H1 (cell line): ENCODE measurements at regions not wholly inside any gene's neighbourhood (a gene's known extent, or its start where the extent isn't known, plus 50 kb on each side); places are given as distances from the start of the nearest gene placed in this dataset.

ENCODE experiments used
- CTCF ChIA-PET: fragments of 300-600 bp; sonication (Branson Sonifier 250); formaldehyde crosslinking; loops from one replicate; lab custom pipeline; 2021; ENCODE audit not compliant: partially characterized antibody; lab: Charles Lee
- POLR2A ChIA-PET: fragments of 300-600 bp; sonication (Branson Sonifier 250); formaldehyde crosslinking; loops from one replicate; lab custom pipeline; 2021; ENCODE audit warnings: inconsistent platforms; ENCODE audit not compliant: partially characterized antibody; lab: Charles Lee
- DNase-seq, 2 experiments: peaks; one replicate each; pipeline versions ENCODE4 v3.0.0 to v3.0.0-alpha.2; 2010 to 2022; ENCODE audit warnings: low spot score in 2 of 2, low read depth in 1 of 2, mixed read lengths in 1 of 2
- FAIRE-seq: peaks from 2 replicates; lab custom pipeline; 2011; peaks lifted over from hg19 to GRCh38; lab: Jason Lieb, UNC
- H2AFZ ChIP-seq: 2 replicates; pipeline ENCODE4 v1.8.1; 2012; ENCODE audit warnings: low read length, inconsistent platforms
- H2AK5ac ChIP-seq: 2 replicates; pipeline ENCODE4 v1.6.1; 2013; ENCODE audit warnings: low read depth, low read length
- H2BK120ac ChIP-seq: replicated peaks from 2 replicates; pipeline ENCODE3; 2013; ENCODE audit warnings: low read depth, low read length, inconsistent platforms
- H2BK12ac ChIP-seq: 2 replicates; pipeline ENCODE4 v1.6.1; 2013; ENCODE audit warnings: low read depth, low read length
- H2BK15ac ChIP-seq: 2 replicates; pipeline ENCODE4 v1.6.1; 2013; ENCODE audit warnings: low read length
- H2BK20ac ChIP-seq: 2 replicates; pipeline ENCODE4 v1.6.1; 2013; ENCODE audit warnings: low read length
- H2BK5ac ChIP-seq: 2 replicates; pipeline ENCODE4 v1.6.1; 2013; ENCODE audit warnings: low read depth, low read length
- H3K14ac ChIP-seq: 2 replicates; pipeline ENCODE4 v1.6.1; 2013; ENCODE audit warnings: inconsistent platforms; ENCODE audit not compliant: insufficient read length
- H3K18ac ChIP-seq: 2 replicates; pipeline ENCODE4 v1.6.1; 2013; ENCODE audit warnings: low read length; ENCODE audit errors: extremely low read depth
- H3K23ac ChIP-seq: 2 replicates; pipeline ENCODE4 v1.6.1; 2013; ENCODE audit warnings: inconsistent platforms; ENCODE audit not compliant: insufficient read length
- H3K23me2 ChIP-seq: 2 replicates; pipeline ENCODE4 v1.6.1; 2013; ENCODE audit warnings: low read depth, low read length
- H3K27ac ChIP-seq: 2 replicates; pipeline ENCODE4 v1.6.1; 2011; ENCODE audit warnings: low read depth, low read length, inconsistent platforms
- H3K27me3 ChIP-seq, 4 experiments: replicated peaks in 1 of 4; 1 replicate in 1 of 4; 2 replicates in 3 of 4; pipeline versions ENCODE4 v1.6.1 to v1.8.1; 2011 to 2013; ENCODE audit warnings: low read length in 3 of 4, mild to moderate bottlenecking in 3 of 4, inconsistent platforms in 2 of 4, mixed read lengths in 2 of 4, moderate library complexity in 1 of 4; ENCODE audit not compliant: control insufficient read depth in 3 of 4, insufficient read depth in 3 of 4; ENCODE audit errors: extremely low read depth in 1 of 4
- H3K36me3 ChIP-seq, 4 experiments: 2 replicates each; pipeline versions ENCODE4 v1.6.1 to v1.8.1; 2011 to 2013; ENCODE audit warnings: mild to moderate bottlenecking in 4 of 4, low read length in 3 of 4, moderate library complexity in 2 of 4, control low read depth in 1 of 4, inconsistent platforms in 1 of 4; ENCODE audit not compliant: insufficient read depth in 4 of 4, control insufficient read depth in 2 of 4
- H3K4ac ChIP-seq: replicated peaks from 2 replicates; pipeline ENCODE3; 2013; ENCODE audit warnings: low read length, low read depth, mixed read lengths, inconsistent platforms; ENCODE audit not compliant: insufficient read length
- H3K4me1 ChIP-seq, 4 experiments: replicated peaks in 1 of 4; 1 replicate in 1 of 4; 2 replicates in 3 of 4; pipeline versions ENCODE4 v1.6.1 to v1.8.1; 2011 to 2013; ENCODE audit warnings: low read length in 3 of 4, inconsistent platforms in 2 of 4, mixed read lengths in 1 of 4; ENCODE audit not compliant: insufficient read depth in 4 of 4, control insufficient read depth in 3 of 4
- H3K4me2 ChIP-seq, 2 experiments: 2 replicates each; pipeline versions ENCODE4 v1.6.1 to v1.8.1; 2011 to 2013; ENCODE audit warnings: low read depth in 2 of 2, low read length in 2 of 2, control low read depth in 1 of 2, inconsistent platforms in 1 of 2, mild to moderate bottlenecking in 1 of 2; ENCODE audit not compliant: insufficient read depth in 1 of 2
- H3K4me3 ChIP-seq, 4 experiments: fragments of 200-600, 300-600 bp in 1 of 4; sonication (generic), shearing (Covaris generic), sonication (Bioruptor Twin) in 1 of 4; 2 replicates each; pipeline versions ENCODE4 v1.5.1 to v1.8.1; 2011 to 2016; ENCODE audit warnings: low read length in 4 of 4, low read depth in 3 of 4, control low read depth in 2 of 4, inconsistent platforms in 2 of 4, mild to moderate bottlenecking in 2 of 4, mixed read lengths in 1 of 4, moderate library complexity in 1 of 4; ENCODE audit not compliant: insufficient read depth in 2 of 4; ENCODE audit errors: extremely low read depth in 1 of 4
- H3K56ac ChIP-seq: replicated peaks from 2 replicates; pipeline ENCODE3; 2013; ENCODE audit warnings: low read depth, mild to moderate bottlenecking, mixed read lengths, low read length, inconsistent platforms; ENCODE audit not compliant: insufficient read length
- H3K79me1 ChIP-seq: 2 replicates; pipeline ENCODE4 v1.6.1; 2013; ENCODE audit warnings: low read depth, low read length, control low read depth
- H3K79me2 ChIP-seq, 2 experiments: 2 replicates each; pipeline versions ENCODE4 v1.6.1 to v1.8.1; 2012 to 2013; ENCODE audit warnings: low read length in 2 of 2, mild to moderate bottlenecking in 2 of 2, inconsistent platforms in 1 of 2; ENCODE audit not compliant: insufficient read depth in 2 of 2, control insufficient read depth in 1 of 2
- H3K9ac ChIP-seq, 4 experiments: replicated peaks in 1 of 4; 1 replicate in 1 of 4; 2 replicates in 3 of 4; pipeline versions ENCODE4 v1.6.1 to v1.8.1; 2011 to 2013; ENCODE audit warnings: low read depth in 3 of 4, low read length in 3 of 4, control low read depth in 2 of 4, mild to moderate bottlenecking in 2 of 4, moderate library complexity in 2 of 4, inconsistent platforms in 1 of 4; ENCODE audit errors: extremely low read depth in 1 of 4
- H3K9me3 ChIP-seq, 2 experiments: 2 replicates each; pipeline versions ENCODE4 v1.6.1 to v1.8.1; 2012 to 2013; ENCODE audit warnings: mild to moderate bottlenecking in 2 of 2, moderate library complexity in 2 of 2, control low read depth in 1 of 2, inconsistent platforms in 1 of 2, low read depth in 1 of 2, low read length in 1 of 2, mixed read lengths in 1 of 2; ENCODE audit not compliant: insufficient read depth in 2 of 2
- H4K20me1 ChIP-seq, 2 experiments: replicated peaks in 1 of 2; 2 replicates each; pipeline versions ENCODE3 to v1.8.1; 2011 to 2013; ENCODE audit warnings: inconsistent platforms in 2 of 2, low read length in 2 of 2, mild to moderate bottlenecking in 1 of 2; ENCODE audit not compliant: insufficient read depth in 2 of 2, control insufficient read depth in 1 of 2
- H4K5ac ChIP-seq: 2 replicates; pipeline ENCODE4 v1.6.1; 2013; ENCODE audit warnings: low read length, low read depth, mixed read lengths, inconsistent platforms; ENCODE audit not compliant: insufficient read length
- H4K8ac ChIP-seq: 2 replicates; pipeline ENCODE4 v1.8.0; 2013; ENCODE audit warnings: mild to moderate bottlenecking, moderate library complexity, low read length, inconsistent platforms; ENCODE audit not compliant: insufficient read depth; ENCODE audit errors: extremely low read depth
- H4K91ac ChIP-seq: replicated peaks from 2 replicates; pipeline ENCODE3; 2013; ENCODE audit warnings: low read length, mixed read lengths, inconsistent platforms; ENCODE audit not compliant: insufficient read length
- EZH2 ChIP-seq: fragments of 200-600 bp; sonication (generic); IDR thresholded peaks from 2 replicates; pipeline ENCODE4 v1.7.1; 2012; ENCODE audit warnings: low read depth, mild to moderate bottlenecking, moderate library complexity, low read length, inconsistent platforms; ENCODE audit not compliant: severe bottlenecking
- GTF2F1 ChIP-seq: IDR thresholded peaks from 2 replicates; pipeline ENCODE4 v1.6.1; 2012; ENCODE audit warnings: low read depth, low read length, improper control_type of control experiment, borderline replicate concordance
- HDAC2 ChIP-seq, 2 experiments: fragments of 300-600 bp in 1 of 2; sonication (generic) in 1 of 2; IDR thresholded peaks; 2 replicates each; pipeline ENCODE4 v1.6.1; 2011 to 2012; ENCODE audit warnings: low read depth in 2 of 2, low read length in 2 of 2, mild to moderate bottlenecking in 2 of 2, moderate library complexity in 2 of 2, borderline replicate concordance in 1 of 2, inconsistent platforms in 1 of 2
- POU5F1 ChIP-seq: IDR thresholded peaks from 2 replicates; pipeline ENCODE4 v1.6.1; 2011; ENCODE audit warnings: low read depth, mild to moderate bottlenecking, low read length, moderate library complexity
- SIX5 ChIP-seq: IDR thresholded peaks from 2 replicates; pipeline ENCODE4 v1.6.1; 2011; ENCODE audit warnings: mild to moderate bottlenecking, low read depth, low read length
- WGBS, 2 experiments: shearing (Covaris generic) in 1 of 2; methylation state at CpG; one replicate each; pipeline versions ENCODE4 v1.1.6 to v1.1.7; 2013 to 2015; ENCODE audit warnings: low lambda C conversion rate in 2 of 2, mixed read lengths in 2 of 2, inconsistent platforms in 1 of 2, low coverage in 1 of 2, missing lambda C conversion rate in 1 of 2; ENCODE audit not compliant: insufficient replicate concordance in 2 of 2, insufficient coverage in 1 of 2, insufficient read length in 1 of 2; ENCODE audit errors: extremely low coverage in 1 of 2, missing lambda C conversion rate in 1 of 2; 5-methylcytosine and 5-hydroxymethylcytosine counted together
- TF ChIP-seq, protein P1 (sequence below), 3 experiments: IDR thresholded peaks; 1 replicate in 2 of 3; 2 replicates in 1 of 3; pipeline versions ENCODE4 v1.5.1 to v1.6.1; 2011; ENCODE audit warnings: low read length in 3 of 3, mild to moderate bottlenecking in 3 of 3, inconsistent platforms in 2 of 3, low read depth in 1 of 3, moderate library complexity in 1 of 3; ENCODE audit not compliant: insufficient read depth in 1 of 3; ENCODE audit errors: control extremely low read depth in 1 of 3

DNA sequence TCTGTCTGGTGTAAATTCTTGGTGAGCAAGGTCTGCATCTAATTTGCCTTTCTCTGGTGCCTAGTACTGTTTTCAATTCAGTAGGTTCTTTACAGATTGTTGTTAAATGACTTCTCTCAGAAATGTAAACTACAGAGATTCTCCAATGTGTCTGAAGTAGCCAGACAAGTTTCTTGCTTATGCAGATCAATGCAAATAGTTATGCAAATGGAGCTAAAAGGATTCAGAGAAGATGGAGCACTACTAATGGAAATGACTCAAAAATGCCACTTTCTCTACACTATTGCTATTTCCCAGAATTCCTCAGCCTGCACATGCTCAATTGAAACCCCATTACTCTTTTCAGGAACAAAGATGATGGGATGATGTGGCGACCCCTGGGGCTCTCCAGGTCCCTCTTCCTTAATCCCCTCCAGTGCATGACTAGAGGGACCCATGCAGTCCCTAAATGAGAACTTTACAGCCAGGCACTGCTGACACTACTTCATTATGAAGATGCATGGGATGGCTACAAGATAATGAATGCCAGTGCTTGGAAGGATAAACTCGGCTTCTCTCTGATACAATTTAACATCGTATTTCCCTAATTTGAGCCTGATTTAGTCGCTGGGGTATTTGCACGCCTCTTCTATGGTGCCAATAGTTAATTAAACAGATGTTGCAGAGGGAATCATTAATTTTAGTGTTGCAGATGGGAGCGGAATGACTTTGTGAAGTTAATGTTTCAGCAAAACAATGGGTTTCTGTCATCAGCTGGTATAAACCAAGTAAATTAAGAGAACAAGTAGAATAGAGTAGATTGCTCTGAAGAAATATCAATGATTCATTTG, 753.2 kb downstream of the TLR4 start:
- Histone ChIP-seq H2BK120ac (no peak overlapping the region), H3K14ac (no peak overlapping the region), H3K79me2 (no peaks in the 10 kb centered on the region), H3K23me2 (no peaks in the 10 kb centered on the region), H3K9me3 (no peaks in the 10 kb centered on the region), H4K8ac (no peak overlapping the region), H3K4ac (no peak overlapping the region), H4K5ac (no peak overlapping the region), H2AFZ (no peak overlapping the region), H4K91ac (no peak overlapping the region), H3K4me1 (peaks cover 0 to 2% (median 0%) of the 10 kb centered on the region in 4 experiments; a peak in 2 of 7 replicates), H3K4me3 (no peak overlapping the region), H2BK12ac (no peak overlapping the region), H3K36me3 (no peaks in the 10 kb centered on the region), H2BK15ac (no peak overlapping the region), H2BK5ac (no peak overlapping the region), H3K56ac (no peak overlapping the region), H3K18ac (no peak overlapping the region), H4K20me1 (no peaks in the 10 kb centered on the region), H3K23ac (no peak overlapping the region), H3K4me2 (no peak overlapping the region; a peak in 1 of 4 replicates), H3K9ac (no peak overlapping the region), H3K27me3 (no peaks in the 10 kb centered on the region), H3K27ac (no peak overlapping the region), H2BK20ac (no peak overlapping the region), H3K79me1 (no peaks in the 10 kb centered on the region), H2AK5ac (no peak overlapping the region)
- WGBS, 2 experiments: 93% methylated on average over 6 of the region's 6 CpGs; no CpG with 5 or more reads in 1 of the 2 experiments
- DNase-seq (no peak), FAIRE-seq (peak; percentile 50)
- POLR2A ChIA-PET: no interaction called here
- CTCF ChIA-PET: no interaction called here
- TF ChIP-seq, protein P1, sequence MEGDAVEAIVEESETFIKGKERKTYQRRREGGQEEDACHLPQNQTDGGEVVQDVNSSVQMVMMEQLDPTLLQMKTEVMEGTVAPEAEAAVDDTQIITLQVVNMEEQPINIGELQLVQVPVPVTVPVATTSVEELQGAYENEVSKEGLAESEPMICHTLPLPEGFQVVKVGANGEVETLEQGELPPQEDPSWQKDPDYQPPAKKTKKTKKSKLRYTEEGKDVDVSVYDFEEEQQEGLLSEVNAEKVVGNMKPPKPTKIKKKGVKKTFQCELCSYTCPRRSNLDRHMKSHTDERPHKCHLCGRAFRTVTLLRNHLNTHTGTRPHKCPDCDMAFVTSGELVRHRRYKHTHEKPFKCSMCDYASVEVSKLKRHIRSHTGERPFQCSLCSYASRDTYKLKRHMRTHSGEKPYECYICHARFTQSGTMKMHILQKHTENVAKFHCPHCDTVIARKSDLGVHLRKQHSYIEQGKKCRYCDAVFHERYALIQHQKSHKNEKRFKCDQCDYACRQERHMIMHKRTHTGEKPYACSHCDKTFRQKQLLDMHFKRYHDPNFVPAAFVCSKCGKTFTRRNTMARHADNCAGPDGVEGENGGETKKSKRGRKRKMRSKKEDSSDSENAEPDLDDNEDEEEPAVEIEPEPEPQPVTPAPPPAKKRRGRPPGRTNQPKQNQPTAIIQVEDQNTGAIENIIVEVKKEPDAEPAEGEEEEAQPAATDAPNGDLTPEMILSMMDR (IDR thresholded peaks at IDR 0.05; ENCODE audit: control extremely low read depth in 1 of 3, insufficient read depth in 1 of 3, low read depth in 1 of 3, low read length in 3 of 3): no peak
- TF ChIP-seq HDAC2 (IDR thresholded peaks at IDR 0.05; ENCODE audit: borderline replicate concordance in 1 of 2, low read depth in 2 of 2, low read length in 2 of 2) (no peak), GTF2F1 (no peak), POU5F1 (no peak), SIX5 (no peak), EZH2 (no peak)
